Right renal pelvis (tissue), 4 donors: ENCODE measurements at regions not wholly inside any gene's neighbourhood (a gene's known extent, or its start where the extent isn't known, plus 50 kb on each side); places are given as distances from the start of the nearest gene placed in this dataset.

ENCODE experiments used
- DNase-seq, 4 donors: peaks; one replicate each; pipeline ENCODE4 v3.0.0-alpha.2; 2013; ENCODE audit warnings: low read depth in 4 of 4, low spot score in 3 of 4, missing footprints in 1 of 4

DNA sequence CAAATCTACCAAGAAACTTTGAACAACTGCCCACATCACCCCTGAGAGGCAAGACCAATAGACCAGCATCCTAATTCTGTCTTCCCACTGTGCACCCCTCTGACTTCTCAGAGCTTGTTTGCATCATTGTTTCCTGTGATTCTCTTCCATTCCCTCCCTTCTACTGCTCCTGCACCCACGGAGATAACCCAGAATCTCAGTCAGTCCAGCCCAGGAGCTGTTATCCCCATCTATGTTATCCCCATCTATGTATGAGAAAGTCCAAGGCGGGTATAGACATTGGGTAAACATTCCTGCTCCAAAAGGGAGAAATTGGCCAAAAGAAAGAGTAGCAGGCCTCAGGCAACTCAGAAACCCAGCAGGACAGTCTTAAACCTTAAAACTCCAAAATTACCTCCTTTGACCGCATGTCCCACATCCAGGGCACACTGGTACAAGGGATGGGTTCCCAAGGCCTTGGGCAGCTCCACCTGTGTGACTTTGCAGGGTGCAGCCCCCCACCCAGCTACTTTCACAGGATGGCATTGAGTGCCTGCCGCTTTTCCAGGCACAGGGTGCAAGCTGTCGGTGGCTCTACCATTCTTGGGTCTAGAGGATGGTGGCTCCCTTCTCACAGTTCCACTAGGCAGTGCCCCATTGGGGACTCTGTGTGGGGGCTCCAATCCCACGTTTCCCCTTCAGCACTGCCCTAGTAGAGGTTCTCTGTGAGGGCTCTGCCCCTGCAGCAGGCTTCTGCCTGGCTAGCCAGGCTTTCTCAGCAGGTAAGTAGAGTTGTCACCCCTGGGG is 414.8 kb downstream of the NPHP4 start:
- DNase-seq = no peak

- no peak for DNase-seq
Measured at GRCh38 chr1:5576673-5577065, 415.6 kb downstream of the NPHP4 start.

- DNase-seq = no peak
Measured at GRCh38 chr1:5576011-5576672, 416.1 kb downstream of the NPHP4 start.

DNA sequence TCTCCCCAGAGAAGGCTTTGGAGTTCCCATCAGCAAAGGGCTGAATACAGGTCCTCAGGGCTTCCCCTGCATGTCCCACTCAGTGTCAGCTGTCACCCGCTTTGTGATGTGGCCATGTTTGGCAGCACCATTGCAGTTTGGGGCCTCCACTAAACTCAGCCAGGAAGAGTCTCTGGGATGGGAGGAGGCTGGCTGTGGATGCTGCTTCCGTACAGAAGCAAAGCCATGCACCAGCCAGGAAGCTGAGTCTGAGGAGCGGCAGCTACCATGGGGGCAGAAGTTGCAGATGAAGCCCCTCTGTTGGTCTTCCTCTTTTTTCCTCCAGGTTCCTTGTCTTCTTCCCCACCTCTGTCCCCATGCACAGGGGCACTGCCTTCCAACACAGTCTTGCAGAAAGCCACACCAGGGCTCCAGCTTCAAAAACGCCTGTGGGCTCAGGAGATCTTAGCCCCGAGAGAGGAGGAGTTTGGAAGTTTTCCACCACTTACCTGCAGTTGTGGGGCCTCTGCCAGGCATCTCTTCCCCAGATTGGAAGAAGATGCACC is 416.8 kb downstream of the NPHP4 start:
- no peak for DNase-seq

DNA sequence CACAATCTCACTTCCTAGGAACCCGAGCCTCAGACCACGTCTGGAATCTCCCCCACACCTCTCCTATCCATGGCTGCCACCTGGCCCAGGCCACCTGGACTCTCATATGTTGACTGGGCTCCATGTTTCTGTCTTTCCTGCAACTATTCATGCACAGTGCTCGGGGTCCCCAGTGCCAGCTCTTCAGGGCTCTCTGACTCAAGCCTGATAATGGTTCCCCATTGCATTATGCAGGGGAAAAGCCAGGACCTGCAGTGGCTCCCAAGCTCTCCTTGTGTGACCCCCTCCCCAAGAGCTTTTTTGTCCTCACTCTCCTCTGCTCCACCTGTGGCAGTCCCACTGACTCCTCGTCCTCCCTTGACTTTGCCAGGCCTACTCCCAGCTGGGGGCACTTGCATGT is 417.6 kb downstream of the NPHP4 start:
- DNase-seq = no peak

DNA sequence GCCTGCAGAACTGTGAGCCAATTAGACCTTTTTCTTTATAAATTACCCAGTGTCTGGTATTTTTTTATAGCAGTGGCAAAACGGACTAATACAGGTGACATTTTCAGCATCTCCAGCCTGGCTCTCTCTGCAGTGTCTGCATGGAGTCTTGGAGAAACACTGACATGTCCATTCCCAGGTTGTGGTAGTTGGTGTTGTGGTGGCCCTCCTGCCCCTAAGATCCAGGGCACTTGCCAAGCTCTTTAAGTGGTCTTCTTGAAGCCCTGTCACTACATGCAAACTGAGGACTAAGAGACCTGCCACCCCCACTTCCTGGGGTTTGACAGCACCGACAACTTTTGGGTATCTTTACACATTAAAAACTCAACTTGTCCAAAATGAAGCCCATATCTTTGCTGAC is 419.4 kb downstream of the NPHP4 start:
- DNase-seq = no peak

DNA sequence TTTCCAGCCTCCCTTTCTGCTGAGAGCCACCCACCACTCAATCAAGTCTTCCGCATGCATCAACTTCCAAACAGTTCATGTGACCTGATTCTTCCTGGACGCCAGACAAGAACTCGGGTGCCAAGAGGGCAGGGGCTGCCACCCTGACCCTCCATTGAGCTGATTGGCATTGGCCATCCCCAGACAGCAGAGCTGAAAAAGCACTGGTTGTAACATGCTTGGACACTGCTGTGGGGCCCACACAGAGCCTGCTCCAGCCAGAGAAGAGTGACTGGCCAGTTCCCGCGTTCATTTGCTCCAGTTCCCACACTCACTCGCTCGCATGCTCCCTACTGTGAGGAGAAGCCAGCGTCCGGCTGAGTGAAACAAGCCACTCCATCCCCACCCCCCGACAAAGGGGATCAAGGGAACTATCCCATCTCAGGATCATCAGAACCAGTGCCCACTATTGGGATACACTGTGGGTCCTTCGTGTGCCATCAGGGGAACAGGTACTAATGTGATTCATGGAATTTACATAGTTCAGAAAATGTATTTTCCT is 420.3 kb downstream of the NPHP4 start:
- no peak for DNase-seq

DNA sequence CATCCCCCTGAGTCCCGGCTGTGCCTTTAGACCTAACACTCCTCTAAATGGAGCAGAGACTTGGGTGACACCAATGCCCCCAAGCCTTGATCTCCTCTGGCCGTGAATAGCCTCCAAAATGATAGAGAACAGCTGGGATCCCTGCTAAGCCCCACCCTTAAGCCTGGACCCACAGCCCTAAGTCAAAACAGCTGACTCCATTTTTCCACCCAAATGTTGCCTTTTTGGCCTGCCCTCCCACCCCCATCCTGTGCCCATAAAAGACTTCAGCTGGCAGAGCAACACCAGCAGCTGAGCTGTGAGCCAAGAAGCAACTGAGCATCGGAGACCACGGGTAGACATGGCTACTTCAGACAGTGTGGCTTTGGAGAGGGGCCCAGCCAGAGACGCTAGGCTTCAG is 420.8 kb downstream of the NPHP4 start:
- DNase-seq = no peak

- DNase-seq = no peak
Measured at GRCh38 chr1:5570931-5571330, 421.3 kb downstream of the NPHP4 start.

GRCh38 chr1:5568321-5568720 is 423.9 kb downstream of the NPHP4 start:
- DNase-seq = peak in 1 of 4 donors; percentile 4

GRCh38 chr1:5567839-5568238 is 424.4 kb downstream of the NPHP4 start:
- no peak for DNase-seq

DNA sequence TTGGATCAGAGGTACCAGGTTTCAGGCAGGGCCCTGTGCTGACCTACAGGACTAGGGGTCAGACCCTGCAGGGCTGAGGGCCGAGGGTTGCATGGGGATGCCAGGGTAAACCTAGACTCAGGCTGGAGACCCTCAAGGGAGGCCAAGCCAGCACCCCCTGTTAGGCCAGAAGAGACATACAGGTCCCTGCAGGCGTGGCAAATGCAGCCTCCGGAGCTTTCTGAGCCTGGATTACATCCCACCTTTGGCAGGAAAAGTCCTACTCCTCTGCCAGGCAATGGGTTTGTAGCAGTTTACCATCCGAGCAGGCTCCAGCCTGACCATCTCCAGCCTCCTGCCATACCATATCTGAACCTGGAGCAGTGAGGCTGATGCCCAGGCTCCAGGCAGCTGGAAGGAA is 425.3 kb downstream of the NPHP4 start:
- DNase-seq = no peak

DNA sequence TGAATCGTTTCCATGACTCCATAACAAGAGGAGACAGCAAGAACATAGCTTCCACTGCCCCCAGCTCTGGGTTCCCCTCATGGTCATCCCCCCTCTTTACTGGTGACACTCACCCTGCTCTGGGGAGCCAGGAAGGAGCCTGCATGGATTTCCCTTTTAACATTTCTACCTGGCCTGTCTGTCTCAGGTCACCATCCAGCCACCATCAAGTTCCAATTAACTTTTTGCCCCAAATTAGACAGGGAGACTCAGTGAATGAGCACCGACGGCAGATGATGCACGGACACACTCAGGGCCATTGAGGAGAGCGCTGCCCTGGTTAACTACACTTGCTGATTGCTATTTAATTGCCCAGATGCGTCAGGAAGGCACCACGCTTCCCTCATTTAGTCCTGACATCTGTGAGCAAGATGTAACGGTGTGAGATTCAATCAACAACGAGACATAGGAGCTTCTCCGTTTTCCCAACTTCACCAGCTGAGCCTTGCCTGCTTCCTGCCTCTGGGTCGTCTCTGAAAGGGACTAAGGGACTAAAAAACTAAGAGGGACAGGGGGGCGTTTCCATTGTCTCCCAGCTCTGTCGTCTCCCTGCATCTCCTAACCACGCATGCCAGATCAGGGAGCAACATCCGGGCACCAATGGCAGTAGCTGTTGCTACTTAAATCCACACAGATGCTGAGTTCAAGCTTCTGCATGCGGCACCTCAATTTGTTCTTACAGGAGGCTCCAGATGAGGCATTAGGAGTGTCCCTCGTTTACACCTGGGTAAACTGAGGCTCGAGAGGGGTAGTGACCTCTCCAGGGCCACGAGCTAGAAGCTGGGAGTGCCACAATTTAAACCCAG is 426.7 kb downstream of the NPHP4 start:
- no peak for DNase-seq

GRCh38 chr1:5564578-5565257 is 427.5 kb downstream of the NPHP4 start:
- DNase-seq = no peak

DNA sequence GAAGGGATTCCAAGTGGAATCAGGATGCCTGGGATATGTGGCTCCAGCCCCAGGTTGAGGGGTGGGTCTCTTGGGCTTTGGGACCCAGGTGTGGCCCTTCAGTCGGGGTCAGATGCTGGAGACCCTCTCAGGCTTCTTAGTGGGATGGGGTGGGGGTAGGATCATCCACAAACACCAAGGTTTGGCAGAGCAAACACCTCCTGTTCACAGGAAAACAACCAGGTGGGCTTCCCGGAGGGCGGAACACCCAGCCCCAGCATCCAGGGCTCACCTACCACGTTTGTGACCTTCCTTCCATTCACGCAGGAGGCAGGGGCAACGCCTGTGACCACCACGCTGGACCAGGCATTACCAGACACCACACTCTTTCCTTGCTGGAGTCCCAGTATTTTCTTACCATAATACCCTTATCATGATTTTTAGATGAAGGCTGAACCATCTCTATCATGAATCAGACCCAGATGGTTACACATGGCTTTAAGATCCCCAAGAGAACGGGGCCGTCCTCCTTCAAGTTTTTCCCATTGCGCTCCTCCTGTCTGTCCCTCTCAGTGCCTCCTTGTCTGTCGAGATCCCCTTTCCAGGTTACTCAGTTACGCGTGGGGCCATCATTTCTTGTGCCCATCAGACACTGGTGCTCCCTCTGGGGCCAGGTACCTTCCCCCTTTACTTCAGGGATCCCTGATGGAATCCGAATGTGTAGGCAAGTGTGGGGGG is 428.2 kb downstream of the NPHP4 start:
- DNase-seq = no peak

- DNase-seq = no peak
Measured at GRCh38 chr1:5562769-5563168, 429.5 kb downstream of the NPHP4 start.

DNA sequence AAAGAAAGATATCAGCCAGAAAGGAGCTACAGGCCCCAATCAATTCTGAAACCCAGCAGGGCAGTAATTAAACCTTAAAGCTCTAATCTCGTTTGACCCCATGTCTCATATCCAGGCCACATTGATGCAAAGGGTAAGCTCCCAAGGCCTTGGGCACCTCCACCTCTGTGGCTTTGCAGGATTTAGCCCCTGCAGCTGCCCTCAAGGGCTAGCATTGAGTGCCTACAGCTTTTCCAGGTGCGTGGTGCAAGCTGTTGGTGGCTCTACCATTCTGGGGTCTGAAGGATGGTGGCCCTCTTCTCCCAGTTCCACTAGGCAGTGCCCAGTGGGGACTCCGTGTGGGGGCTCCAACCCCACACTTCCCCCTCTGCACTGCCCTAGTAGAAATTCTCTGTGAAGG is 429.9 kb downstream of the NPHP4 start:
- DNase-seq = no peak

GRCh38 chr1:5559078-5559477 is 433.1 kb downstream of the NPHP4 start:
- DNase-seq = no peak

DNA sequence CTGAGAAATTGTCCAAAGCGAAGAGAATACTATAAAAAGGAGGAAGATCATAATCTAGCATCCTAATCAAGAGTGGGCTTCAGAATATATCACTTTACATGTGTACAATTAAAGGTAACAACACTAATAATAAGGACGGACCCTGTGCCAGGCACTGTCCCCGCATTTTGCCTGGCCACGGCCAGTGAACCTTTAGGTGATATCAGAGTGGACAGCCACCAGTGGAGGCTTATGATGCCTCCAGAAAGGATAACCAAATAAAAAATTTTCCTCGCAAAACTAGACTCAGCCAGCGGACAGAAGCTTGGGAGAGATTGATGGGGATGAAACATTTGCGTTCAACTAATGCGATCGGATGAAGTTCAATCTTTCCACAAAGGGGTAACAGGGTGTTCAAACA is 436.4 kb downstream of the NPHP4 start:
- no peak for DNase-seq

DNA sequence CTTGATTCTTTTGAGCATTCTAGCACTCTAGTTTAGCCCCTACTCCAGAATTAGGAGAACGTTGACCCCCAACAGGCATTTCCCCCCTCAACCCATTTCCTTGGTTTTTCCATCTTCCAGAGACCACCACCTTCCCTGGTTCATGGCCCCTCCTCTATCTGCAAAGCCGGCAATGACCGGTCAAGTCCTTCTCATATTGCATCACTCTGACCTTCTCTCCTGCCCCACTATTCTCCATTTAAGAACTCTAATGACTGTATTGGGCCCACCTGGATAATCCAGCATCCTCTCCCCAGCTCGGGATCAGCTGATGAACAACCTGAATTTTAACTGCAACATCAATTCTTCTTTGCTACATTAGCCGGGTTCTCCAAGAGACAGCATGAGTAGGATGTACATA is 437.4 kb downstream of the NPHP4 start:
- DNase-seq = no peak
